Vagina (tissue), 2 donors: ENCODE measurements at regions not wholly inside any gene's neighbourhood (a gene's known extent, or its start where the extent isn't known, plus 50 kb on each side); places are given as distances from the start of the nearest gene placed in this dataset.

ENCODE experiments used
- DNase-seq, 2 donors: peaks; one replicate each; pipeline ENCODE4 v3.0.0-alpha.2; 2017; ENCODE audit errors: extremely low spot score in 2 of 2
- H3K27ac ChIP-seq: fragments of 200-600 bp; sonication (generic); one replicate; pipeline ENCODE4 v1.5.1; 2019
- H3K27me3 ChIP-seq: fragments of 200-600 bp; sonication (generic); one replicate; pipeline ENCODE4 v1.5.1; 2019
- H3K36me3 ChIP-seq, 2 donors: fragments of 200-600 bp; sonication (generic); one replicate each; pipeline ENCODE4 v1.5.1; 2017 to 2019
- H3K4me1 ChIP-seq: fragments of 200-600 bp; sonication (generic); one replicate; pipeline ENCODE4 v1.5.1; 2019
- H3K4me3 ChIP-seq, 2 donors: fragments of 200-600 bp; sonication (generic); 1 replicate in 1 of 2; 2 replicates in 1 of 2; pipeline ENCODE4 v1.5.1; 2016 to 2019
- H3K9me3 ChIP-seq: fragments of 200-600 bp; sonication (generic); one replicate; pipeline ENCODE4 v1.5.1; 2019
- POLR2A ChIP-seq, 2 donors: fragments of 450-650 bp; IDR thresholded peaks; one replicate each; pipeline ENCODE4 v1.6.1; 2017; ENCODE audit warnings: antibody characterized with exemption in 2 of 2, mild to moderate bottlenecking in 2 of 2, moderate library complexity in 2 of 2
- POLR2AphosphoS5 ChIP-seq, 2 donors: sonication (generic); formaldehyde crosslinking; IDR thresholded peaks; one replicate each; pipeline ENCODE4 v1.9.0; 2017; ENCODE audit warnings: antibody characterized with exemption in 2 of 2, mild to moderate bottlenecking in 2 of 2, low read depth in 1 of 2; ENCODE audit not compliant: insufficient read depth in 1 of 2
- intact Hi-C: fragments of 100-400 bp; cut with DNase I; formaldehyde crosslinking; loops from one replicate; pipeline ENCODE4 v1.15.1; 2023
- TF ChIP-seq, protein P1 (sequence below), 3 experiments: fragments of 450-650 bp in 2 of 3; fragments of 200-600 bp in 1 of 3; sonication (generic) in 1 of 3; IDR thresholded peaks; one replicate each; pipeline ENCODE4 v1.5.1; 2017 to 2019; ENCODE audit warnings: antibody characterized with exemption in 3 of 3, mild to moderate bottlenecking in 2 of 3, moderate library complexity in 2 of 3

DNA sequence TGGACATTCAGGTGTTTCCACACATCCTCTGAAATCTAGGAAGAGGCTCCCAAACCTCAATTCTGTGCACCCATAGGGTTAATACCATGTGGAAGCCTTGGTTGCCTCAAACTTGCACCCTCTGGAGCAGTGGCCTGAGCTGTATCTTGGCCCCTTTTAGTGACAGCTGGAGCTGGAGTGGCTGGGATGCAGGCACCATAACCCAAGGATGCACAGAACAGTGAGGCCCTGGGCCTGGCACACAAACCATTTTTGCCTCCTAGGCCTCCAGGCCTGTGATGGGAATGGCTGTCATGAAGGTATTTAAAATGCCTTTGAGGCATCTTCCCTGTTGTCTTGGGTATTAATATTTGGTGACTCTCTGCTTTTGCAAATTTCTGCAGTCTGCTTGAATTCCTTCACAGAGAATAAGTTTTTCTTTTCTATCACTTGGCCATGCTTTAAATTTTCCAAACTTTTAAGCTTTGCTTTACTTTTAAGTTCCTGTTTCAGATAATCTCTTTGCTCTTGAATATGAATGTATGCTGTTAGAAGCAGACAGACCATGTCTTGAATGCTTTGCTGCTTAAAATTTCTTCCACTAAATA, 1594.5 kb upstream of the PCDH20 start:
- TF ChIP-seq POLR2AphosphoS5 (IDR thresholded peaks at IDR 0.05; ENCODE audit: insufficient read depth in 1 of 2, low read depth in 1 of 2) = no peak
- no peak for DNase-seq
- H3K4me1 ChIP-seq = no peaks in the 10 kb centered on the region
- H3K4me3 ChIP-seq = no peak overlapping the region
- no peaks in the 10 kb centered on the region for H3K27me3 ChIP-seq
- no peak overlapping the region for H3K27ac ChIP-seq
- H3K9me3 ChIP-seq = peaks cover 3% of the 10 kb centered on the region
- no peaks in the 10 kb centered on the region for H3K36me3 ChIP-seq
- intact Hi-C loops = no loop called here

DNA sequence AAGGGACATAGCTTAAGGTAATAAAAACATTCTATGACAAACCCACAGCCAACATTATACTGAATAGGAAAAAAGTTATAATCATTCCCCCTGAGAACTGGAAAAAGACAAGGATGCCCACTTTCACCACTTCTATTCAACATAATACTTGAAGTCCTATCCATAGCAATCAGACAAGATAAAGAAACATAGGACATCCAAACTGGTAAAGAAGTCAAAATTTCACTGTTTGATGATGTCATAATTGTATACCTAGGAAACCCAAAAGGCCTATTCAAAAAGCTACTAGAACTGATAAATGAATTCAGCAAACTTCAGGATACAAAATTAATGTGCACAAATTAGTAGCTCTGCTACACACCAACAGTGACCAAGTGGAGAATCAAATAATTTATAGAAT, 1590.0 kb upstream of the PCDH20 start:
- Histone ChIP-seq H3K27me3 (no peaks in the 10 kb centered on the region), H3K36me3 (no peaks in the 10 kb centered on the region), H3K4me1 (no peaks in the 10 kb centered on the region), H3K9me3 (peaks cover 3% of the 10 kb centered on the region), H3K4me3 (no peak overlapping the region), H3K27ac (no peak overlapping the region)
- intact Hi-C loops = no loop called here
- DNase-seq = no peak
- TF ChIP-seq, protein P1, sequence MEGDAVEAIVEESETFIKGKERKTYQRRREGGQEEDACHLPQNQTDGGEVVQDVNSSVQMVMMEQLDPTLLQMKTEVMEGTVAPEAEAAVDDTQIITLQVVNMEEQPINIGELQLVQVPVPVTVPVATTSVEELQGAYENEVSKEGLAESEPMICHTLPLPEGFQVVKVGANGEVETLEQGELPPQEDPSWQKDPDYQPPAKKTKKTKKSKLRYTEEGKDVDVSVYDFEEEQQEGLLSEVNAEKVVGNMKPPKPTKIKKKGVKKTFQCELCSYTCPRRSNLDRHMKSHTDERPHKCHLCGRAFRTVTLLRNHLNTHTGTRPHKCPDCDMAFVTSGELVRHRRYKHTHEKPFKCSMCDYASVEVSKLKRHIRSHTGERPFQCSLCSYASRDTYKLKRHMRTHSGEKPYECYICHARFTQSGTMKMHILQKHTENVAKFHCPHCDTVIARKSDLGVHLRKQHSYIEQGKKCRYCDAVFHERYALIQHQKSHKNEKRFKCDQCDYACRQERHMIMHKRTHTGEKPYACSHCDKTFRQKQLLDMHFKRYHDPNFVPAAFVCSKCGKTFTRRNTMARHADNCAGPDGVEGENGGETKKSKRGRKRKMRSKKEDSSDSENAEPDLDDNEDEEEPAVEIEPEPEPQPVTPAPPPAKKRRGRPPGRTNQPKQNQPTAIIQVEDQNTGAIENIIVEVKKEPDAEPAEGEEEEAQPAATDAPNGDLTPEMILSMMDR (IDR thresholded peaks at IDR 0.05) = no peak
- TF ChIP-seq POLR2A (IDR thresholded peaks at IDR 0.05) (no peak), POLR2AphosphoS5 (IDR thresholded peaks at IDR 0.05; ENCODE audit: insufficient read depth in 1 of 2, low read depth in 1 of 2) (no peak)

DNA sequence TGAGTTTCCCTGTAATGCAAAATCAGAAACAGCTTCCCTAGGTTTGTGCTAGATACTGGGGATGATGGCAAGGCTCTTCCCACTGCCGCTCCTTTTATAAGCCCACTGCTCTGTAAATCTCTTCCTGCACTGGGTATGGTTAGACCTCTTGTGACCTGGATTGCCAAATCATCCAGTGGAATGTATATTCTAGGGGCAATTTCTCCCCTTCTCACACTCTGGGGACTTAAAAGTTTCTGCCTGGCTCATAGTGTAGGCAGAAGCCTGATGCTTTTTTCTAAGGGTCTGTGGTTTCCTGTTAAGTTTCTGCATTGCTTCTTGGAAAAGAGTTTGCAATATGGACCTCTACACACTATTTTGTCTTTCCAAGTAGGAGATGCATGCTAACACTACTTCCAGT, 1582.0 kb upstream of the PCDH20 start:
- no peaks in the 10 kb centered on the region for H3K27me3 ChIP-seq
- no peak for TF ChIP-seq POLR2AphosphoS5 (IDR thresholded peaks at IDR 0.05; ENCODE audit: insufficient read depth in 1 of 2, low read depth in 1 of 2)
- TF ChIP-seq, protein P1 (IDR thresholded peaks at IDR 0.05) = no peak
- TF ChIP-seq POLR2A (IDR thresholded peaks at IDR 0.05) = no peak
- intact Hi-C loops = no loop called here
- H3K27ac ChIP-seq = no peak overlapping the region
- H3K4me1 ChIP-seq = no peaks in the 10 kb centered on the region
- no peaks in the 10 kb centered on the region for H3K36me3 ChIP-seq
- H3K4me3 ChIP-seq = no peak overlapping the region
- no peak for DNase-seq
- no peaks in the 10 kb centered on the region for H3K9me3 ChIP-seq

DNA sequence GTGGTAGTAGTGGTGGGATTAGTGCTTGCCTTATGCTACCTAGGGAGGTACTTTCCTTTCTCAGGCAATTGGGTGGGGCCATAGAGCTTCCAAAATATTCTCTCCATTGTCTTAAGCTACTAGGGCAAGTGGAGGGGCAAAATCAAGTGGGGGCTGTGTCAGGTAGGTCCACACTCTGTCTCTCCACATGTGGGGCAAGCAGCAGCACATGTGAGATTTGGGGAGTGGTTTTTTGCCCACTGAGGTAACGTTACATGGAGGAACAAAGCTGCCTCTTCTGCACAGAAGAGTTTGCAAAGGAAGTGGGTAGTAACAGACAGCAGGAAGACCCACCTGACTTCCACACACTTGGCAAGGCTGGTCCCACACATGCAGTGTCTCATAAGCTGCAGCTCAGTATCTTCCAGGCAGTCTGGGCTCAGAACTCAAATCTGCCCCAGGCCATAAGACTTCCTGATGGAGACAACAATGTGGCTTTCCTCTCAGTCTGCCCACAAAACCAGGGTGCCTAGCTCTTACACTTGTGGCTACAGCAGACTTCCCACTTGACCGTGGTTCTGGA, 1581.5 kb upstream of the PCDH20 start:
- Histone ChIP-seq H3K36me3 (no peaks in the 10 kb centered on the region), H3K27me3 (no peaks in the 10 kb centered on the region), H3K4me3 (no peak overlapping the region), H3K9me3 (no peaks in the 10 kb centered on the region), H3K27ac (no peak overlapping the region), H3K4me1 (no peaks in the 10 kb centered on the region)
- intact Hi-C loops = no loop called here
- DNase-seq = no peak
- TF ChIP-seq, protein P1 (IDR thresholded peaks at IDR 0.05) = no peak
- TF ChIP-seq POLR2A (IDR thresholded peaks at IDR 0.05) (no peak), POLR2AphosphoS5 (IDR thresholded peaks at IDR 0.05; ENCODE audit: insufficient read depth in 1 of 2, low read depth in 1 of 2) (no peak)

DNA sequence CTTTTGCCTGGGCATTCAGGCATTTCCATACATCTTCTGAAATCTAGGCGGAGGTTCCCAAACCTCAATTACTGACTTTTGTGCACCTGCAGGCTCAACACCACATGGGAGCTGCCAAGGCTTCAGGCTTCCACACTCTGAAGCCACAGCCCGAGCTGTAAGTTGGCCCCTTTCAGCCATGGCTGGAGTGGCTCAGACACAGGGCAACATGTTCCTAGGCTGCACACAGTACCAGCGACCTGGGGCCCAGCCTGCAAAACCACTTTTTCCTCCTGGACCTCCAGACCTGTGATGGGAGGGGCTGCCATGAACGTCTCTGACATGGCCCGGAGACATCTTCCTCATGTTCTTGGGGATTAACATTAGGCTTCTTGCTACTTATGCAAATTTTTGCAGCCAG, 1558.2 kb upstream of the PCDH20 start:
- Histone ChIP-seq H3K27ac (no peak overlapping the region), H3K9me3 (no peaks in the 10 kb centered on the region)

More for the DNA sequence above, 1558.2 kb upstream of the PCDH20 start:
- intact Hi-C loops = no loop called here
- Histone ChIP-seq H3K36me3 (no peaks in the 10 kb centered on the region), H3K4me3 (no peak overlapping the region), H3K4me1 (no peaks in the 10 kb centered on the region), H3K27me3 (no peaks in the 10 kb centered on the region)
- TF ChIP-seq, protein P1 (IDR thresholded peaks at IDR 0.05) = no peak
- no peak for DNase-seq
